Gastroesophageal sphincter (tissue), 3 donors: ENCODE measurements at regions not wholly inside any gene's neighbourhood (a gene's known extent, or its start where the extent isn't known, plus 50 kb on each side); places are given as distances from the start of the nearest gene placed in this dataset.

Experiments used
- CTCF ChIP-seq, 4 experiments: fragments of 200-600 bp in 2 of 4; fragments of 450-650 bp in 2 of 4; sonication (generic) in 1 of 4; IDR thresholded peaks; one replicate each; pipeline ENCODE4 v1.5.1; 2017 to 2019; ENCODE audit warnings: antibody characterized with exemption in 4 of 4, mild to moderate bottlenecking in 2 of 4, moderate library complexity in 2 of 4
- POLR2A ChIP-seq, 2 donors: fragments of 450-650 bp; IDR thresholded peaks; one replicate each; pipeline ENCODE4 v1.6.1; 2017; ENCODE audit warnings: antibody characterized with exemption in 2 of 2, mild to moderate bottlenecking in 2 of 2, moderate library complexity in 1 of 2
- POLR2AphosphoS5 ChIP-seq: sonication (generic); formaldehyde crosslinking; IDR thresholded peaks from one replicate; pipeline ENCODE4 v1.6.1; 2017; ENCODE audit warnings: antibody characterized with exemption

- TF ChIP-seq CTCF (IDR thresholded peaks at IDR 0.05), result no peak
- no peak for TF ChIP-seq POLR2A (IDR thresholded peaks at IDR 0.05)
- no peak for TF ChIP-seq POLR2AphosphoS5
These were observed 1630.3 kb downstream of the RPA4 start for GRCh38 chrX:98514032-98514431.
